Panc1 (cell line): ENCODE measurements at regions not wholly inside any gene's neighbourhood (a gene's known extent, or its start where the extent isn't known, plus 50 kb on each side); places are given as distances from the start of the nearest gene placed in this dataset.

ENCODE experiments used
- ATAC-seq: fragments of 200-7000 bp; cut with Tn5 transposase; 2 replicates; pipeline ENCODE4 v1.9.1; 2020; ENCODE audit warnings: mild to moderate bottlenecking, moderate library complexity
- BruUV-seq: library from RNA; stranded (reverse); fragments of 400-500 nt; replicated peaks from 2 replicates; lab custom pipeline; 2021; lab: Mats Ljungman, UMichigan
- CTCF ChIA-PET: fragments of 300-600 bp; sonication (Branson Sonifier 250); formaldehyde crosslinking; loops from one replicate; lab custom pipeline; 2022; ENCODE audit warnings: antibody characterized with exemption; lab: Charles Lee
- POLR2A ChIA-PET: fragments of 300-600 bp; sonication (Branson Sonifier 250); formaldehyde crosslinking; loops from one replicate; lab custom pipeline; 2022; ENCODE audit warnings: antibody characterized with exemption; lab: Charles Lee
- DNase-seq: peaks from one replicate; pipeline ENCODE4 v3.0.0-alpha.2; 2010; ENCODE audit warnings: low read depth, low spot score
- H3K27ac ChIP-seq: 2 replicates; pipeline ENCODE4 v1.5.1; 2011; ENCODE audit warnings: mild to moderate bottlenecking, low read length, inconsistent platforms
- H3K27me3 ChIP-seq: fragments of 200-500 bp; sonication (Bioruptor generic); 2 replicates; pipeline ENCODE4 v1.6.0; 2014; ENCODE audit warnings: low read length, inconsistent platforms; ENCODE audit not compliant: control insufficient read depth, insufficient read depth
- H3K36me3 ChIP-seq: fragments of 200-500 bp; sonication (Bioruptor generic); 2 replicates; pipeline ENCODE4 v1.5.1; 2014; ENCODE audit warnings: inconsistent platforms, mild to moderate bottlenecking, low read length, moderate library complexity; ENCODE audit not compliant: control insufficient read depth, insufficient read depth
- H3K4me1 ChIP-seq: 2 replicates; pipeline ENCODE4 v1.5.1; 2011; ENCODE audit warnings: inconsistent platforms, mild to moderate bottlenecking, low read length, moderate library complexity; ENCODE audit not compliant: control insufficient read depth, insufficient read depth
- H3K4me3 ChIP-seq, 2 experiments: 2 replicates each; pipeline ENCODE4 v1.5.1; 2011 to 2012; ENCODE audit warnings: low read depth in 2 of 2, low read length in 2 of 2, mild to moderate bottlenecking in 2 of 2, inconsistent platforms in 1 of 2, moderate library complexity in 1 of 2
- H3K9me3 ChIP-seq: fragments of 200-500 bp; sonication (Bioruptor generic); 2 replicates; pipeline ENCODE4 v1.5.1; 2014; ENCODE audit warnings: low read depth, mild to moderate bottlenecking, inconsistent platforms, low read length, moderate library complexity; ENCODE audit not compliant: control insufficient read depth, insufficient read depth
- POLR2AphosphoS5 ChIP-seq: IDR thresholded peaks from 2 replicates; pipeline ENCODE4 v1.6.1; 2012; ENCODE audit warnings: mild to moderate bottlenecking, low read depth, low read length, moderate library complexity
- SIN3A ChIP-seq: IDR thresholded peaks from 2 replicates; pipeline ENCODE4 v1.6.1; 2012; ENCODE audit warnings: low read depth, mild to moderate bottlenecking, low read length, moderate library complexity, borderline replicate concordance; ENCODE audit not compliant: insufficient read depth
- TCF7L2 ChIP-seq: IDR thresholded peaks from 2 replicates; pipeline ENCODE4 v1.6.1; 2011; ENCODE audit warnings: mild to moderate bottlenecking, low read depth, low read length, inconsistent platforms
- in situ Hi-C: cut with HindIII; loops from 2 replicates; pipeline ENCODE4 v1.10.0; 2016; ENCODE audit warnings: low sequenced_read_pairs, low pct_unique_long_range_greater_than_20kb
- intact Hi-C: fragments of 100-400 bp; cut with micrococcal nuclease; formaldehyde crosslinking; loops from one replicate; pipeline ENCODE4 v1.10.0; 2022; ENCODE audit not compliant: unreplicated experiment
- TF ChIP-seq, protein P1 (sequence below): fragments of 450-650 bp; IDR thresholded peaks from 2 replicates; pipeline ENCODE4 v1.5.1; 2017; ENCODE audit warnings: mild to moderate bottlenecking
- TF ChIP-seq, protein P2 (sequence below), 2 experiments: IDR thresholded peaks; 2 replicates each; pipeline ENCODE4 v1.6.1; 2011 to 2012; ENCODE audit warnings: low read depth in 2 of 2, control low read depth in 1 of 2, low read length in 1 of 2, mild to moderate bottlenecking in 1 of 2, moderate library complexity in 1 of 2; ENCODE audit not compliant: insufficient read depth in 1 of 2

DNA sequence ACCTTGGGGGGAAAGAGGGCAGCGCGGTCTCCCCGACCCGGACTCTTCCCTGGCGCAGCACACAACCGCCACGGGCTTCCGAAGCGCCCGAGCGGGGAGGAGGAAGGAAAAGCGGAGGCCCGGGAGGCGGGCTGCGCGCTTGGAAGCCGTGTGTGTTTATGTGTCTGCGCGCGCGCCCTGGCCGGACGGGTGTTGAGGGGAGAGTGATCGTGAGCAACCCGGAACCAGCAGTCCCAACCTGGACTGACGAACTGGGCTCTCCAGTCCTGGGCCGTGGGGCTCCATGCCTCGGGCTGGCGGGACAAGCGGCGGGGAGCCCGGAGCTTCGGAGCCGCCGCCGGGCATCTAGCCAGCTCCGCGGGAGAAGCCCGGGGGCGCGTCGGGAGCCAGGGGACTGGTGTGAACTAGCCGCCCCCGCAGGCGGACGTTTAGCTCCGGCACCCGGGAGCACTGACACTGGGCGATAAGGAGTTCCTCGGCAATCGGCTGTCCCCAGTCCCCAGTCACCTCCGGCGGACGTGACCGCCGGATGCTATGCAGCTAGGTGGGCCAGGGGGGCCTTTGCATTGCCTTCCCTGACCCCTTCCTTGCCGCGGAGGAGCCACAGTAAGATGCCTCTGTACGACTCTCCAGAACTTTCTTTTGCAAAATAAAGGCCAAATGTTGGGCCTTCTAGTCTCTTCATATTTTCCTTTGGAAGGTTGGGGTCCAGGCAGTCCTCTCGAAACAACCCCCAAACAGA lies 74.8 kb upstream of the BCOR start:
- intact Hi-C loops: loop anchor here (5.0 to 10.0 kb wide), 2 partner anchors 80 to 92 kb away; no protein-coding TSS in a partner anchor
- DNase-seq: no peak
- H3K4me1 ChIP-seq: peaks cover 12% of the 10 kb centered on the region
- no peaks in the 10 kb centered on the region for H3K27me3 ChIP-seq
- H3K9me3 ChIP-seq: no peaks in the 10 kb centered on the region
- POLR2A ChIA-PET: no interaction called here
- H3K27ac ChIP-seq: peak overlapping the region; percentile 89
- peak overlapping the region; percentile 23 to 41; a peak in 3 of 4 replicates for H3K4me3 ChIP-seq
- BruUV-seq: no TSS peak
- ATAC-seq: 0 out of 2 replicates have a peak, but pooled peaks have one; percentile 3
- H3K36me3 ChIP-seq: no peaks in the 10 kb centered on the region
- no peak for TF ChIP-seq SIN3A
- TF ChIP-seq, protein P1, sequence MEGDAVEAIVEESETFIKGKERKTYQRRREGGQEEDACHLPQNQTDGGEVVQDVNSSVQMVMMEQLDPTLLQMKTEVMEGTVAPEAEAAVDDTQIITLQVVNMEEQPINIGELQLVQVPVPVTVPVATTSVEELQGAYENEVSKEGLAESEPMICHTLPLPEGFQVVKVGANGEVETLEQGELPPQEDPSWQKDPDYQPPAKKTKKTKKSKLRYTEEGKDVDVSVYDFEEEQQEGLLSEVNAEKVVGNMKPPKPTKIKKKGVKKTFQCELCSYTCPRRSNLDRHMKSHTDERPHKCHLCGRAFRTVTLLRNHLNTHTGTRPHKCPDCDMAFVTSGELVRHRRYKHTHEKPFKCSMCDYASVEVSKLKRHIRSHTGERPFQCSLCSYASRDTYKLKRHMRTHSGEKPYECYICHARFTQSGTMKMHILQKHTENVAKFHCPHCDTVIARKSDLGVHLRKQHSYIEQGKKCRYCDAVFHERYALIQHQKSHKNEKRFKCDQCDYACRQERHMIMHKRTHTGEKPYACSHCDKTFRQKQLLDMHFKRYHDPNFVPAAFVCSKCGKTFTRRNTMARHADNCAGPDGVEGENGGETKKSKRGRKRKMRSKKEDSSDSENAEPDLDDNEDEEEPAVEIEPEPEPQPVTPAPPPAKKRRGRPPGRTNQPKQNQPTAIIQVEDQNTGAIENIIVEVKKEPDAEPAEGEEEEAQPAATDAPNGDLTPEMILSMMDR: no peak
- TF ChIP-seq POLR2AphosphoS5: 0 out of 2 replicates have a peak, but pooled peaks have one; percentile 29
- in situ Hi-C loops: no loop called here
- CTCF ChIA-PET: no interaction called here

DNA sequence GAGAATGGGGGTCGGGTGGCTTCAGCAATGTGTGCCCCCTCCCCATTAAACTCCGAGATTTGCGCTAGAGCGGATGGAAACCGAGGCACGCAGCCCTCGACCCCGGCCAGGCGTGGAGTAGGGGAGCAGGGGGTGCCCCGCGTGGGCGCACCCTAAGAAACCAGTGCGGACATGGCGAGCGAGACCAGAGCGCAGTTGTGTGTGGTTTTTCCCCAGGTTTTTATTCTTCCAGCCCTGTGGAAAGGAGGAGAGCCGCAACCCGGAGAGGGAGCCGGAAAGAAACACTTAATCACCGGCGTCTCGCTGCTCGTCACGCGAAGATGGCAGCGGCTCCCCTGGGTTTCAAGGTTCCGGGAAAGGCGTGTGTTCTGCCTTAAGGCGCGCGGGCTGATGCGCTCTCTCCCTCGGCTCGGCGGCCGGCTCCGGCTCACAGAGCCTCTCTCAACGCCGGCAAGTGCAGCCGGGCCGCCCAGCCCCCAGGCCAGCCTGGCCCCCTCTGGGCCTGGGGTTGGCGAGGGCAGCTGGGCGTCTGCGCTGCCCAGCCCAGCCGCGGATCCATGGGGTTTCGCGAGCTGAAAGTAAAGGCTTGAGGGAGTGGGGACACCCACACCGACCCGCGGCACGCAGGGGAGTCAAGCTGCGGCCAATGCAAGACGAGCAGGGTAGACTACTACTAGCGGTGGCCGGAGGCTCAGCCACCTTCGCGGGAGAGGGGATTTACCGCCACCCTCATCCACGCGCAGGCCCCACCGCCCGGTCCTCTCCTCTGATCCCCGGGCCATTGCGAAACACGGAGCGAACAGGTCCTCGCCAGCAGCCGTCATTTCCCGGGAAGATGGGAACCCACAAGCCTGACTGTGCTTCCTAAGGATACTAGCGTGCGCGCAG lies 74.0 kb upstream of the BCOR start:
- Histone ChIP-seq H3K4me1 (peaks cover 20% of the 10 kb centered on the region), H3K4me3 (peak overlapping the region; percentile 23 to 41; a peak in 3 of 4 replicates), H3K27ac (peak overlapping the region; percentile 89), H3K9me3 (no peaks in the 10 kb centered on the region), H3K27me3 (no peaks in the 10 kb centered on the region), H3K36me3 (no peaks in the 10 kb centered on the region)
- ChIA-PET CTCF (no interaction called here), POLR2A (interaction anchor here (0.7 kb wide), 1 partner anchor 78 kb away, joined by 3 read pairs; no protein-coding TSS in a partner anchor)
- DNase-seq (no peak), ATAC-seq (no peak)
- no peak for TF ChIP-seq SIN3A
- TF ChIP-seq TCF7L2: no peak
- TF ChIP-seq, protein P2, sequence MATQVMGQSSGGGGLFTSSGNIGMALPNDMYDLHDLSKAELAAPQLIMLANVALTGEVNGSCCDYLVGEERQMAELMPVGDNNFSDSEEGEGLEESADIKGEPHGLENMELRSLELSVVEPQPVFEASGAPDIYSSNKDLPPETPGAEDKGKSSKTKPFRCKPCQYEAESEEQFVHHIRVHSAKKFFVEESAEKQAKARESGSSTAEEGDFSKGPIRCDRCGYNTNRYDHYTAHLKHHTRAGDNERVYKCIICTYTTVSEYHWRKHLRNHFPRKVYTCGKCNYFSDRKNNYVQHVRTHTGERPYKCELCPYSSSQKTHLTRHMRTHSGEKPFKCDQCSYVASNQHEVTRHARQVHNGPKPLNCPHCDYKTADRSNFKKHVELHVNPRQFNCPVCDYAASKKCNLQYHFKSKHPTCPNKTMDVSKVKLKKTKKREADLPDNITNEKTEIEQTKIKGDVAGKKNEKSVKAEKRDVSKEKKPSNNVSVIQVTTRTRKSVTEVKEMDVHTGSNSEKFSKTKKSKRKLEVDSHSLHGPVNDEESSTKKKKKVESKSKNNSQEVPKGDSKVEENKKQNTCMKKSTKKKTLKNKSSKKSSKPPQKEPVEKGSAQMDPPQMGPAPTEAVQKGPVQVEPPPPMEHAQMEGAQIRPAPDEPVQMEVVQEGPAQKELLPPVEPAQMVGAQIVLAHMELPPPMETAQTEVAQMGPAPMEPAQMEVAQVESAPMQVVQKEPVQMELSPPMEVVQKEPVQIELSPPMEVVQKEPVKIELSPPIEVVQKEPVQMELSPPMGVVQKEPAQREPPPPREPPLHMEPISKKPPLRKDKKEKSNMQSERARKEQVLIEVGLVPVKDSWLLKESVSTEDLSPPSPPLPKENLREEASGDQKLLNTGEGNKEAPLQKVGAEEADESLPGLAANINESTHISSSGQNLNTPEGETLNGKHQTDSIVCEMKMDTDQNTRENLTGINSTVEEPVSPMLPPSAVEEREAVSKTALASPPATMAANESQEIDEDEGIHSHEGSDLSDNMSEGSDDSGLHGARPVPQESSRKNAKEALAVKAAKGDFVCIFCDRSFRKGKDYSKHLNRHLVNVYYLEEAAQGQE (IDR thresholded peaks at IDR 0.05; ENCODE audit: insufficient read depth in 1 of 2, low read depth in 2 of 2, low read length in 1 of 2): no peak
- TF ChIP-seq POLR2AphosphoS5: no peak
- TF ChIP-seq, protein P1: no peak
- in situ Hi-C loops: no loop called here
- intact Hi-C loops: loop anchor here (5.0 to 10.0 kb wide), 2 partner anchors 79 to 93 kb away; no protein-coding TSS in a partner anchor
- BruUV-seq: no TSS peak
